ENCODE measurements at regions not wholly inside any gene's neighbourhood (a gene's known extent, or its start where the extent isn't known, plus 50 kb on each side); places are given as distances from the start of the nearest gene placed in this dataset.

- TF ChIP-seq BRF1 (IDR thresholded peaks at IDR 0.05; ENCODE audit: borderline replicate concordance, extremely low read depth, insufficient read length) (no peak), DIDO1 (tag; IDR thresholded peaks at IDR 0.05; ENCODE audit: low read depth) (no peak), ZFX (CRISPR knock-in tag; IDR thresholded peaks at IDR 0.05) (no peak), CTCF (IDR thresholded peaks at IDR 0.05 in 2 of 3, conservative IDR thresholded peaks at IDR 0.05 in 1 of 3; ENCODE audit: insufficient read depth in 2 of 3, low read depth in 1 of 3, low read length in 3 of 3) (no peak)
These were observed 168.4 kb upstream of the ARRDC4 start for GRCh38 chr15:97791824-97792792.

Data from K562 (cell line).